ENCODE measurements at regions not wholly inside any gene's neighbourhood (a gene's known extent, or its start where the extent isn't known, plus 50 kb on each side); places are given as distances from the start of the nearest gene placed in this dataset.
"Not testable (repeated sequence)": the region's sequence is repeated elsewhere in the genome, so short reads cannot be mapped to it uniquely, and the experiment has no call there.

DNA sequence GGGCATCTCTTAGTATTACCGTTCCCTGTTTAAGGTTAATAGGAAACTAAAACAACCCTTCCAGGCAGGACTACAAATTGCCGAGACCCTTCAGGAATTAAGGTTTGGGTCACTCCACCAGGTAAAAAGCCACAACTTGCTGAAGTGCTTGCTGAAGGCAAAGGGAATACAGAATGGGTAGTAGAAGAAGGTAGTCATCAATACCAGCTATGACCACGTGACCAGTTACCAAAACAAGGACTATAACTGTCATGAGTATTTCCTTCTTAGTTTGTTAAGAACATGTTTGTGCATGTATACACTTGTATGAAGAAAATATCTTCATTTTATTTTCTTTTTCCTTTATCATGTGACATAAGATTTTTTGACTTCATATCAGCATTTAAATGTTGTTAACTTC is 578.7 kb upstream of the FBXO33 start:
- DNase-seq (ENCODE audit: extremely low spot score, unreplicated experiment): no peak
- Mint-ChIP-seq H3K36me3 (no peaks in the 10 kb centered on the region), H3K9me3 (no peaks in the 10 kb centered on the region), H3K4me1 (ENCODE audit: unreplicated experiment) (no peaks in the 10 kb centered on the region), H3K27ac (no peak overlapping the region), H3K27me3 (no peaks in the 10 kb centered on the region), H3K4me3 (no peak overlapping the region)
- TF ChIP-seq, protein P1, sequence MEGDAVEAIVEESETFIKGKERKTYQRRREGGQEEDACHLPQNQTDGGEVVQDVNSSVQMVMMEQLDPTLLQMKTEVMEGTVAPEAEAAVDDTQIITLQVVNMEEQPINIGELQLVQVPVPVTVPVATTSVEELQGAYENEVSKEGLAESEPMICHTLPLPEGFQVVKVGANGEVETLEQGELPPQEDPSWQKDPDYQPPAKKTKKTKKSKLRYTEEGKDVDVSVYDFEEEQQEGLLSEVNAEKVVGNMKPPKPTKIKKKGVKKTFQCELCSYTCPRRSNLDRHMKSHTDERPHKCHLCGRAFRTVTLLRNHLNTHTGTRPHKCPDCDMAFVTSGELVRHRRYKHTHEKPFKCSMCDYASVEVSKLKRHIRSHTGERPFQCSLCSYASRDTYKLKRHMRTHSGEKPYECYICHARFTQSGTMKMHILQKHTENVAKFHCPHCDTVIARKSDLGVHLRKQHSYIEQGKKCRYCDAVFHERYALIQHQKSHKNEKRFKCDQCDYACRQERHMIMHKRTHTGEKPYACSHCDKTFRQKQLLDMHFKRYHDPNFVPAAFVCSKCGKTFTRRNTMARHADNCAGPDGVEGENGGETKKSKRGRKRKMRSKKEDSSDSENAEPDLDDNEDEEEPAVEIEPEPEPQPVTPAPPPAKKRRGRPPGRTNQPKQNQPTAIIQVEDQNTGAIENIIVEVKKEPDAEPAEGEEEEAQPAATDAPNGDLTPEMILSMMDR (conservative IDR thresholded peaks at IDR 0.05): no peak

DNA sequence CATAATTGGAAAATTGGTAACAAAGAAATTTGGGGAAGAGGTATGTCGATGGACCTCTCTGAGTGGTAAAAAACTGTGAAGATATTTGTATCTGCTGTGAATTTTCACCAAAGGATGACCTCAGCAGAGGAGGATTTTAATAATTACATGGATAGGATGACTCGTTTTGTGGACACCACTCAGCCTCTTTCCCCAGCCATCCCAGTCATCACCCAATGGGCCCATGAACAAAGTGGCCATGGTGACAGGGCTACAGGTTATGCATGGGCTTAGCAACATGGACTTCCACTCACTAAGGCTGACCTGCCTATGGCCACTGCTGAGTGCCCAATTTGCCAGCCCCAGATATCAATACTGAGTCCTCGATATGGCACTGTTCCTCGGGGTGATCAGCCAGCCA is 577.5 kb upstream of the FBXO33 start:
- no peak overlapping the region for H3K4me3 Mint-ChIP-seq
- TF ChIP-seq, protein P1 (conservative IDR thresholded peaks at IDR 0.05): no peak
- H3K9me3 Mint-ChIP-seq: no peaks in the 10 kb centered on the region
- DNase-seq (ENCODE audit: extremely low spot score, unreplicated experiment): no peak
- no peaks in the 10 kb centered on the region for H3K27me3 Mint-ChIP-seq
- no peak overlapping the region for H3K27ac Mint-ChIP-seq
- no peaks in the 10 kb centered on the region for H3K36me3 Mint-ChIP-seq
- no peaks in the 10 kb centered on the region for H3K4me1 Mint-ChIP-seq (ENCODE audit: unreplicated experiment)

DNA sequence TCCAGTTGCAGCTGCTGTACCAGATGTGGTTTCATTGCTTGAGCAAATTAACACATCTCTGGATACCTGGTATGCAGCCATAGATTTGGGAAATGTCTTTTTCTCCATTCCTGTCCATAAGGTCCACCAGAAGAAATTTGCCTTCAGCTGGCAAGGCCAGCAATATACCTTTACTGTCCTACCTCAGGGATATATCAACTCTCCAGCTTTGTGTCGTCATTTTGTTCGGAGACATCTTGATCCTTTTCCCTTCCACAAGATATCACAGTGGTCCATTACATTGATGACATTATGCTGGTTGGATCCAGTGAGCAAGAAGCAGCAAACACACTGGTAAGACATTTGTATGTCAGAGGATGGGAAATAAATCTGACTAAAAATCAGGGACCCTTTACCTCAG is 576.1 kb upstream of the FBXO33 start:
- not testable (repeated sequence) for DNase-seq (ENCODE audit: extremely low spot score, unreplicated experiment); H3K27me3 Mint-ChIP-seq; H3K36me3 Mint-ChIP-seq; H3K9me3 Mint-ChIP-seq; H3K4me3 Mint-ChIP-seq; H3K27ac Mint-ChIP-seq; H3K4me1 Mint-ChIP-seq (ENCODE audit: unreplicated experiment)

DNA sequence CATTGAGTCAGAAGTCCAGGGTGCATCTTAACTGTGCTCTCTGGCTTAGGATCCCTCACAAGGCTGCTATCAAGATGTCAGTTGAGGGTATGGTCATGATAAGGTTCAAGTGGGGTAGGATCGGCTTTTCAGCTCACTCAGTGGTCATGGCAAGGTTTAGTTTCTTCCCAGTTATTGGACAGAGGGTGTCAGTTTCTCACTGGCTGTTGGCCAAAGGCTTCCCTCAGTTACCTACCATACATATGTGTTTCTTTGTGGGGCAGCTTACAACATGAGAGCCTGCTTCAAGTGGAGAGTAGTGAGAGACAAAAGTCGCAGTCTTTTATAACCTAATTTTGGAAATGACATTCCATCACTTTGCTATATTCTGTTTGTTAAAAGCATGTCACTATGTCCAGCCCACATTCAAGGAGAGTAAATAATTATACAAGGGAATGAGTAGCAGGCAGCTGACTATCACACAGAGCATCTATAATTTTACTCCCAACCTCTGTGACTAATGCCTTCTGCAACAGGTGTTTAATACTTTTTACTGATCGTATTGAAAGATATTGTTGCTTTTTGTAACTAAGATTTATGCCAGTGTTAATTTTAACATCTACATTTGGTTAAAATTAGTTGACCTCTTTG is 572.8 kb upstream of the FBXO33 start:
- TF ChIP-seq, protein P1 (conservative IDR thresholded peaks at IDR 0.05): no peak
- no peak for DNase-seq (ENCODE audit: extremely low spot score, unreplicated experiment)
- no peaks in the 10 kb centered on the region for H3K4me1 Mint-ChIP-seq (ENCODE audit: unreplicated experiment)
- no peak overlapping the region for H3K4me3 Mint-ChIP-seq
- no peaks in the 10 kb centered on the region for H3K27me3 Mint-ChIP-seq
- no peaks in the 10 kb centered on the region for H3K36me3 Mint-ChIP-seq
- no peak overlapping the region for H3K27ac Mint-ChIP-seq
- no peaks in the 10 kb centered on the region for H3K9me3 Mint-ChIP-seq

DNA sequence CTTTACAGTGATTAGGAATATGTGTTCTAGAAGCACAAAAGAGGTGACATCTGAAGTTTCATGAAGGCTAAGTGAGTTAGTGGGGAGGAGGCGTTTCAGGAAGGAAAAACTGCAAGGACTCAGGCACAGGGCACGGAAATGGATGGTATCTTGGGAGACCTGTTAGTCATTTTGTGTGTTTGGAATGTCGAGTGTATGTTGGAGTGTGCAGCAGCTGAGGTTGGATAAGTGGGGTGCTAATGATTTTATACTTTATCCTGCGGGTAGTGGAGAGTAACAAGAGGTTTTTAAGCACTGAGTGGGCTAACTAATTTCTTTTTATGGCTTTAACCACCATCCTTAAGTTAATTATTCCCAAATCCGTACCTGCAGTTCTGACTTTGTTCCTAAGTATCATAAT is 571.5 kb upstream of the FBXO33 start:
- H3K27ac Mint-ChIP-seq: no peak overlapping the region
- no peaks in the 10 kb centered on the region for H3K36me3 Mint-ChIP-seq
- no peak for DNase-seq (ENCODE audit: extremely low spot score, unreplicated experiment)
- H3K4me1 Mint-ChIP-seq (ENCODE audit: unreplicated experiment): no peaks in the 10 kb centered on the region
- TF ChIP-seq, protein P1 (conservative IDR thresholded peaks at IDR 0.05): no peak
- H3K4me3 Mint-ChIP-seq: no peak overlapping the region
- no peaks in the 10 kb centered on the region for H3K9me3 Mint-ChIP-seq
- no peaks in the 10 kb centered on the region for H3K27me3 Mint-ChIP-seq

DNA sequence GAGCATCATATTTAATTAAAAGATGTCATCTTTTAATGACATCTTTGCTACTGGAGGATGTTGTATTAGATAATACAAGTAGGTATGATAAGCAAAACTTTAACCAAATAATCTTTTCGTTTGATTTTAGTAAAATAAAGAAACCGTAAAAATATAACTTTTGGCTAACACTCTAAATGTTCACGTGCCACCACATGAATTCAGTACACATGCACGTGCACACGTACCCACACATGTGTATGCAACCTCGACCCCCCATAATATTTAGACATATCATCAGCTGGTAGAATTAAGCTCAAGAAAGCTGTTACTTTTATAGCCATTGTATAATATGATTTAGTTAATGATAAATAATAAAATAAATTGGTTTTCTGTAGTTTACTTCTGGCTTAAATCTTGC is 566.6 kb upstream of the FBXO33 start:
- TF ChIP-seq, protein P1 (conservative IDR thresholded peaks at IDR 0.05): no peak
- no peaks in the 10 kb centered on the region for H3K4me1 Mint-ChIP-seq (ENCODE audit: unreplicated experiment)
- H3K4me3 Mint-ChIP-seq: no peak overlapping the region

More for the DNA sequence above, 566.6 kb upstream of the FBXO33 start:
- Mint-ChIP-seq H3K27me3 (no peaks in the 10 kb centered on the region), H3K27ac (no peak overlapping the region), H3K9me3 (no peaks in the 10 kb centered on the region), H3K36me3 (no peaks in the 10 kb centered on the region)
- no peak for DNase-seq (ENCODE audit: extremely low spot score, unreplicated experiment)

All from type B pancreatic cell (in vitro differentiated cells).